GM10248 (cell line): ENCODE measurements at regions not wholly inside any gene's neighbourhood (a gene's known extent, or its start where the extent isn't known, plus 50 kb on each side); places are given as distances from the start of the nearest gene placed in this dataset.

ENCODE experiments used
- CTCF ChIA-PET: fragments of 300-600 bp; sonication (Branson Sonifier 250); formaldehyde crosslinking; extraction: SDS; loops from one replicate; lab custom pipeline; 2021; ENCODE audit warnings: antibody characterized with exemption; lab: Yijun Ruan, JAX
- POLR2A ChIA-PET: fragments of 350-650 bp; sonication (Branson Sonifier 250); formaldehyde crosslinking; extraction: SDS; loops from one replicate; lab custom pipeline; 2020; ENCODE audit warnings: antibody characterized with exemption; lab: Yijun Ruan, JAX
- DNase-seq: peaks from one replicate; pipeline ENCODE4 v3.0.0; 2012; ENCODE audit errors: extremely low spot score
- TF ChIP-seq, protein P1 (sequence below): IDR thresholded peaks from 2 replicates; pipeline ENCODE4 v1.5.1; 2012; ENCODE audit warnings: mild to moderate bottlenecking, low read depth; ENCODE audit errors: extremely low read depth, missing control alignments, control extremely low read depth

DNA sequence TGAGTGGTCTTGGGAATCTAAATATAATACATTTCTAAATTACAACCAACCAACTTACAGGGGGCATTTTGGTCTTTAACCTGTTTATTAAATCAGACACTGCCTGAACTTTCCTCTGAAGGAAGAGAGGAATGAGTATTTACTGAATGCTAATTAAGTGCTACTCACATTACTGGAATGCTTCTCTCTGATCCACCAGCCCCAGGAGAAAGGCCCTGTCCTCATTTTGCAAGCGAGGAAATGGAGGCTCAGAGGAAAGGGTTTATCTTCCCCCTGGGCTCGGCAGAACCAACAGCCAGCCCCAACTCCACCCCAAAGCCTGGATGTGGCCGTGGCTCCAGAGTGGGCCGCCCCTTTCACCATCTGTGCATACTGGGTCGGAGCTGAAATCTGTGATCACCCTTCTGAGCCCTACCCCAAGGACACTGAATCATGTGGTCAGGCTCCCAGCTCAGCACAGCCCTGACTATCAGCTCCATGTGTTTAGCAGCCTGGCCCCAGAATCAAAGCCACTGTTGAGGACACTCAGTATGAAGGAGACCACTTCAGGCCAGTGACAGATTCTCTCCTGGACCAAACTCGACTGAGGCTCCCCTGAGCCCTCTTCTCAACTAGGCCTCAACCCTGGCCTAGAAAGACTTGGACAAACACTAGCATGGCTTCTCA, 56.7 kb upstream of the ENPP6 start:
- no peak for DNase-seq
- ChIA-PET CTCF (interaction anchor here (0.8 to 4.9 kb wide), 11 partner anchors 8 to 370 kb away, joined by 3 to 44 read pairs (median 3); no protein-coding TSS in a partner anchor), POLR2A (interaction anchor here (0.6 to 1.6 kb wide), 3 partner anchors 9 to 460 kb away, joined by 3 to 5 read pairs (median 3); partner anchors contain the start of gene CENPU)
- TF ChIP-seq, protein P1, sequence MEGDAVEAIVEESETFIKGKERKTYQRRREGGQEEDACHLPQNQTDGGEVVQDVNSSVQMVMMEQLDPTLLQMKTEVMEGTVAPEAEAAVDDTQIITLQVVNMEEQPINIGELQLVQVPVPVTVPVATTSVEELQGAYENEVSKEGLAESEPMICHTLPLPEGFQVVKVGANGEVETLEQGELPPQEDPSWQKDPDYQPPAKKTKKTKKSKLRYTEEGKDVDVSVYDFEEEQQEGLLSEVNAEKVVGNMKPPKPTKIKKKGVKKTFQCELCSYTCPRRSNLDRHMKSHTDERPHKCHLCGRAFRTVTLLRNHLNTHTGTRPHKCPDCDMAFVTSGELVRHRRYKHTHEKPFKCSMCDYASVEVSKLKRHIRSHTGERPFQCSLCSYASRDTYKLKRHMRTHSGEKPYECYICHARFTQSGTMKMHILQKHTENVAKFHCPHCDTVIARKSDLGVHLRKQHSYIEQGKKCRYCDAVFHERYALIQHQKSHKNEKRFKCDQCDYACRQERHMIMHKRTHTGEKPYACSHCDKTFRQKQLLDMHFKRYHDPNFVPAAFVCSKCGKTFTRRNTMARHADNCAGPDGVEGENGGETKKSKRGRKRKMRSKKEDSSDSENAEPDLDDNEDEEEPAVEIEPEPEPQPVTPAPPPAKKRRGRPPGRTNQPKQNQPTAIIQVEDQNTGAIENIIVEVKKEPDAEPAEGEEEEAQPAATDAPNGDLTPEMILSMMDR: no peak

DNA sequence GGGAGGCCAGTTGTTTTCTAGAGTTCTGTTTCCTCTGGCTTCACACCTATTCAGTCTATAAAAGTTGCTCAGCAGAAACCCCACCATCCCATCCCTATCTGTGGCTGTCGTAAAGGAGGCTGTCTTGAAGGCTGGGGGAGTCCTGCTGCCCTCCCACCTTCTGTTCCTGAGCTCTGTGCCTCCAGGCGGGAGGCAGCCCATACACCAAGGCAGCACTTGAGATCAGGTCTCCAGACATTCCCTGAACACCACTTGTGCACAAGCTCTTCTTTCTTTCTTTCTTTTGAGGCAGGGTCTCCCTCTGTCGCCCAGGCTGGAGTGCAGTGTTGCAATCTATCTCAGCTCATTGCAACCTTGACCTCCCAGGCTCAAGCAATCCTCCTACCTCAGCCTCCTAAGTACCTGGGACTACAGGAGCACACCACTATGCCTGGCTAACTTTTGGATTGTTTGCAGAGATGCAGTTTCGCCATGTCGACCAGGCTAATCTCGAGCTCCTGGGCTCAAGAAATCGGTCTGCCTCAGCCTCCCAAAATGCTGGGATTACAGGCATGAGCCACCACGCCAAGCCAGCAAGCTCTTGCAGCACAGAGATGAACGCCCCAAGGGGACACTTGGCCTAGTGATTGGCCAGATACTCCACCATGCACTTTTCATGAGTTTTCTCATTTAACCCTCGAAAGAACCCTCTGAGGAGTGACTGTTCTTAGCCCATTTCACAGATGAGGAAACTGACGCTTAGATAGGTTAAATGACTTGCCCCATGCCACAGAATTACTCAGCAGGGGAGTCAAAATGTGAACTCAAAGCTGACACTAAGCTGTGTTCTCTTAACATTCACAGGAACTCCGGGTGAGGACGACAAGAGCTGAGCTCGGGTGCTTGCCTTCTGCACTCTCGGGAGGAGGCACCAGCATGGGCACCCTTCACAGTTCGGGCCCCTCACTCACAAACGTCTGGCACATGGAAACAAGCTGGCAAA, 55.8 kb upstream of the ENPP6 start:
- ChIA-PET POLR2A (interaction anchor here (0.6 to 1.7 kb wide), 5 partner anchors 8 to 461 kb away, joined by 3 to 7 read pairs (median 4); partner anchors contain the start of gene CENPU), CTCF (interaction anchor here (0.7 to 4.9 kb wide), 9 partner anchors 9 to 80 kb away, joined by 3 to 44 read pairs (median 3); no protein-coding TSS in a partner anchor)
- TF ChIP-seq, protein P1: no peak
- DNase-seq: no peak

DNA sequence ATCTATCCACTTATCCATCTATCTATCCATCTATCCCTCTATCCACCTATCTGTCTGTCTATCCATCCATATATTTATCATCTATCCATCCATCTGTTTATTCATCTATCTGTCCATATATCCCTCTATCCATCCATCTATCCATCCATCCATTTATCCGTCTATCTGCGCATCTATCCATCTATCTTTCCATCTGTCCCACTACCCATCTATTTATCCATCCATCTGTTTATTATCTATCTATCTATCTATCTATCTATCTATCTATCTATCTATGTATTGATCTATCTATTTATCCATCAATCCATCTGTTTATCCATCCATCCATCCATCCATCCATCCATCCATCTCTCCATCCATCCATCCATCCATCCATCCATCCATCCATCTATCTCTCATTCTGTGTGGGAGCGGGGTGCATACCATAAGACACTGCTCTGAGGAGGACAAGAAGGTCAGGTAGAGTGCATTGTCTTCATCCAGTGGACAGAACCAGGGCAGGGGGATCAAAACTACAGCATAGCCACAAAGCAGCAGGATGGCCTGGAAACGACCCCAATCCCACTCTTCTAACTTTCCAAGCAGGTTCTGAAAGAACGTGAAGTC, 53.2 kb upstream of the ENPP6 start:
- POLR2A ChIA-PET: interaction anchor here (0.7 to 3.2 kb wide), 2 partner anchors 9 to 10 kb away, joined by 3 to 23 read pairs; no protein-coding TSS in a partner anchor
- CTCF ChIA-PET: interaction anchor here (9.5 kb wide), 1 partner anchor 11 kb away, joined by 168 read pairs; no protein-coding TSS in a partner anchor
- DNase-seq: no peak
- TF ChIP-seq, protein P1: no peak

DNA sequence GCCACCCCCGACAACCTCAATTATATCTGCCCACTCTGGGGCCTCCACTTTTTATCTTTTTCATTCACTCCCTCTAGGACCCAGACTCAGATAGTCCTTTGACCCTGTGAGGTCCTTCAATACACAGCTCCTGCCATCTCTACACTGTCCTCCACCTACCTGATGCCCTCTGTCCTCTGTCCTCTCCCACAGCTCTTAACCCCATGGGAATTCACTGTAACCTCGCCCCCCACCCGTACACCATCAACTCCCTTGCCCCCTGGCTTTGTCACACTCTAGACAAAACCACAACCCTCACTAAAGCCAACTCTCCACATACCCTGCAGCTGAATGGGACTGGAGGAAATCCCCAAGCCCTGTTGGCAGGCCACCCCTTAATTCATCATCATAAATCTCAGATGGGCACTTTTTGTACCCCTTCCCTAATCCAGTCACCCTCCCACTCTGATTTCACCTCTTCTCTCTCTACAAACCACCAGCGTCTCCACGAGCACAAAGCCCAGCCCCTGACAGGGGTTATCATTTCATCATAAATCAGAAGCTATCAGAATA, 52.3 kb upstream of the ENPP6 start:
- CTCF ChIA-PET: interaction anchor here (1.0 to 9.5 kb wide), 6 partner anchors 12 to 270 kb away, joined by 3 to 168 read pairs (median 8); no protein-coding TSS in a partner anchor
- TF ChIP-seq, protein P1: no peak

DNA sequence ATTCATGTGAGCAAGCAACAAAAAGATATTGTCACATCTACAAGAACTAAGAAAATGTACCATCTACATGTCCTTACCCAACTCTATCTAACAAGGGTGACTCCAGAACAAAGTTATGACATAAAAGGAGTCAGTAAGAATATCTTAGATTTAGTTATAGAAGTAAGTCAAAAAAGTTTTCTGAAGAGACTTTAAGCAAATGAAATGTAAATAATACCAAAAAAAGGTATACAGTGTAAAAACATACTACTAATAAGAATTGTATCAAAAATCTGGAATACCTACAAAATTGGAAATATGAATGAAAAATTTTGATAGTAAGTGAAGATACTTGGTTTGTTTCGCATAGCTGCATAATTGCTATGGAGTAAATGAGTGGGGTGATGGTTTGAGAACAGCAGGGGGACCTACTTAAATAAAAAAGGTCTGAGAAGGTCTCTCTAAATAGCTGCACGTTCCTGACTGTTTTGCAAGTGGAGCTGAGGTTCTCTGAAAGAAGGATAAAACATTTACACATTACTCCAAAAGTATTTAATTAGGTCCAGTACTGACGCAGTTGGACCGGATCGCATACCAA, 51.0 kb upstream of the ENPP6 start:
- DNase-seq: no peak
- TF ChIP-seq, protein P1: no peak
- CTCF ChIA-PET: interaction anchor here (0.6 to 9.5 kb wide), 13 partner anchors 13 to 271 kb away, joined by 3 to 168 read pairs (median 3); no protein-coding TSS in a partner anchor
- POLR2A ChIA-PET: interaction anchor here (0.9 to 3.2 kb wide), 2 partner anchors 12 to 15 kb away, joined by 3 to 23 read pairs; no protein-coding TSS in a partner anchor

More for the DNA sequence above, 52.3 kb upstream of the ENPP6 start:
- no peak for DNase-seq
- POLR2A ChIA-PET: interaction anchor here (0.9 to 3.2 kb wide), 2 partner anchors 11 to 58 kb away, joined by 4 to 23 read pairs; no protein-coding TSS in a partner anchor
